HG03045 (cell line): ENCODE measurements at regions not wholly inside any gene's neighbourhood (a gene's known extent, or its start where the extent isn't known, plus 50 kb on each side); places are given as distances from the start of the nearest gene placed in this dataset.
"Not testable (repeated sequence)": the region's sequence is repeated elsewhere in the genome, so short reads cannot be mapped to it uniquely, and the experiment has no call there.

ENCODE experiments used
- ATAC-seq: cut with Tn5 transposase; IDR thresholded peaks from one replicate; pipeline ENCODE4 v1.9.1; 2021; ENCODE audit warnings: mild to moderate bottlenecking, moderate library complexity; ENCODE audit not compliant: unreplicated experiment

- ATAC-seq: no peak
These were observed 962.6 kb downstream of the PCDH7 start for GRCh38 chr4:31682796-31683195.

GRCh38 chr4:31687717-31688342 is 967.7 kb downstream of the PCDH7 start:
- no peak for ATAC-seq

GRCh38 chr4:31692399-31692940 is 972.3 kb downstream of the PCDH7 start:
- ATAC-seq: no peak

GRCh38 chr4:31701256-31701655 is 981.1 kb downstream of the PCDH7 start:
- no peak for ATAC-seq

- no peak for ATAC-seq
These were observed 982.2 kb downstream of the PCDH7 start for GRCh38 chr4:31702326-31702725.

GRCh38 chr4:31714238-31714637 is 994.1 kb downstream of the PCDH7 start:
- no peak for ATAC-seq

GRCh38 chr4:31715302-31715701 is 995.1 kb downstream of the PCDH7 start:
- ATAC-seq: no peak

GRCh38 chr4:31727030-31727429 is 1006.9 kb downstream of the PCDH7 start:
- no peak for ATAC-seq

- ATAC-seq: no peak
These were observed 1014.8 kb downstream of the PCDH7 start for GRCh38 chr4:31735004-31735403.

GRCh38 chr4:31737419-31737818 is 1017.2 kb downstream of the PCDH7 start:
- no peak for ATAC-seq

GRCh38 chr4:31741326-31741725 is 1021.2 kb downstream of the PCDH7 start:
- ATAC-seq: no peak

- ATAC-seq: no peak
These were observed 1028.2 kb downstream of the PCDH7 start for GRCh38 chr4:31748382-31748781.

- ATAC-seq: not testable (repeated sequence)
These were observed 1030.4 kb downstream of the PCDH7 start for GRCh38 chr4:31750581-31750980.

GRCh38 chr4:31755751-31756150 is 1035.6 kb downstream of the PCDH7 start:
- no peak for ATAC-seq

- ATAC-seq: no peak
These were observed 1048.6 kb downstream of the PCDH7 start for GRCh38 chr4:31768756-31769155.

- no peak for ATAC-seq
These were observed 1063.1 kb downstream of the PCDH7 start for GRCh38 chr4:31783311-31783710.

- no peak for ATAC-seq
These were observed 1064.4 kb downstream of the PCDH7 start for GRCh38 chr4:31784558-31784957.

- no peak for ATAC-seq
These were observed 1067.5 kb downstream of the PCDH7 start for GRCh38 chr4:31787701-31788100.

GRCh38 chr4:31788676-31789075 is 1068.5 kb downstream of the PCDH7 start:
- ATAC-seq: no peak

GRCh38 chr4:31791666-31792065 is 1071.5 kb downstream of the PCDH7 start:
- no peak for ATAC-seq

- ATAC-seq: no peak
These were observed 1073.7 kb downstream of the PCDH7 start for GRCh38 chr4:31793907-31794306.

GRCh38 chr4:31797052-31797451 is 1076.9 kb downstream of the PCDH7 start:
- not testable (repeated sequence) for ATAC-seq
